Left kidney (tissue), 1 donor: ENCODE measurements at regions not wholly inside any gene's neighbourhood (a gene's known extent, or its start where the extent isn't known, plus 50 kb on each side); places are given as distances from the start of the nearest gene placed in this dataset.

Source experiments
- DNase-seq: peaks from one replicate; pipeline ENCODE4 v3.0.0-alpha.2; 2013

DNA sequence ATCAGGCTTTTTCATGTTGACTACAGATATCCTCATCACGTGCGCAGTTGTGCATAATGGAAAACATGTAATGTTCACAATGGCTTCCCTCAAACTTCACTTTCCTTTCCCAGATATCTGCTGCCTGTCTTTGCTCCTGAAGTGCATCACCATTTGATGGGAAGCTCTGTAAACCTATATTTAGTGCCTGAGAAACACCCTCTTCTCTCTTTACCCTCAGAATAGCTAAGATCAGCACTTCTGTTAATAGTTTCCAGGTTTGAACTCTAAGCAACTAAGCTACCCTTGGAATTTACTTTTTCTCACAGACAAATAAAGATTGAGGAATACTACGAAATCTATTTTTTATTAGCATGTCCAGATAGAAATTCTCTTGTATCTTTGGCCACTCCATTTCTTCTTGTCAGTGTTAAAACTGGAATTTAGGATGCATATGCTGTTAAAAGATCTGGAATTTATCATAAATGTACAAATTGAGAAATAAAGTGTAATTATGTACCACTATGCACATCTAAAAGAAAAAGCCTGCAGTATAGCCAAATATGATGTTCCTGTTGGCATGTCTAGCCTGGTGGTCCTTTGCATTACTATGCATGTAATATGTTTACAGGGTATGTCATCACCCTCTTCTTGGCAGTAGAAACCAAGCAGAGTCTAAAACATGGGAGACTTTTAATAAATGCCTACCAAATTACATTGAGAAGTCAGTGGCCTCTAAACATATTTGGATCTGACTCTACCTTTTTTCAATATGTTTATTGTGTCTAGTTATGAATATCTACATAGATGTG lies 278.7 kb downstream of the FIGN start:
- no peak for DNase-seq

DNA sequence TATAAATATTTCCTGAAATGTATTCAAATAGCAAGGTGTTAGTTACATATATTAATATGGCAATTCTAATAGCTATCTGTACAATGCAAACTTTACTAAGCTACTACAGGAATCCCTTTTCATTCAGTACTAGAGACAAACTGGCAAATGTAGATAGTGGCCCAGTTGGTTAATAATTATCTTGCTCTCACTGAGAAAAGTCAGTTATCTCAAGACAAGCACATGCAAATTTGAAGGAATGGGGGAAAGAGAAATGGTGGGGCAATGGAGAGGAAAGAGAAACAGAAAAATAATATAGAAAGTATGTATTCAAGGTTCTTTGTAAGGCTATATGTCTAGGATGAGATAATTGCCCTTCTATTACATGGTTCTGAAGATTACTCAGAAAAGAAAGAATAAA lies 280.0 kb downstream of the FIGN start:
- no peak for DNase-seq

DNA sequence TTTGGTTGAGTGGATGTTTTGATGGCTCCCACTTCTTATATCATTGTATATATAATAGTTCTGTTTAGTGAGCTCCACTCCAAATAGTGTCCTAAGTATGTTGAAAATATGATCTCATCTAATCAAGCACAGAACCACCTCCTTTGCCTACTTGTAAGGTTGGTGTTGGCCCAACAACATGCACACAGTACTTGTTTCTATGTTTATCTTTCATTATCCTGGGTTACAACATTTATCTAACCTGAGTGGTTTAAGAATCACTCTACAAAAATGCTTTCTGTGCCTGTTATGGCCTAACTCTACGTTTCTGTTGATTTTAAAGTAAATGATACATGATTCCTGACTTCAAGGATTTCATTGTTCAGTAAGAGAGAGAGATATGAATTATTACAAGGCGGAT lies 281.9 kb downstream of the FIGN start:
- no peak for DNase-seq

DNA sequence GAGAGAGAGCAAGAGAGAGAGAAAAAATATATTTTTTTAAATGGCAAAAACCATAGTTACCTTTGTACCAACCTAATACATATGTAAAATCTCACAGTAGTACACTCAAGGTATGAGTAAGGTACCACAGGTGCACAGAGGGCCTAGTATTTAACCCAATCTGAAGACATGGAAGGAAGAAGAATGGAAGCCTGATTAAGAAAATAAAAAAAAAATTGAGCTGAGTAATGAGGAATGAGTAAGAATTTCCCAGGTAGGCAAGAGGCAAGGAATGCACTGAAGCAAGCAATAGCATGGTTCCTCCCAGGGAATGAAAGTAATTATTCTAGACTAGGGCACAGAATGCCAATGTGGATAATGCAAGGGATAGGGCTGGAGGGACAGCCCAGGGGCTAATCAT lies 294.2 kb downstream of the FIGN start:
- DNase-seq: no peak

DNA sequence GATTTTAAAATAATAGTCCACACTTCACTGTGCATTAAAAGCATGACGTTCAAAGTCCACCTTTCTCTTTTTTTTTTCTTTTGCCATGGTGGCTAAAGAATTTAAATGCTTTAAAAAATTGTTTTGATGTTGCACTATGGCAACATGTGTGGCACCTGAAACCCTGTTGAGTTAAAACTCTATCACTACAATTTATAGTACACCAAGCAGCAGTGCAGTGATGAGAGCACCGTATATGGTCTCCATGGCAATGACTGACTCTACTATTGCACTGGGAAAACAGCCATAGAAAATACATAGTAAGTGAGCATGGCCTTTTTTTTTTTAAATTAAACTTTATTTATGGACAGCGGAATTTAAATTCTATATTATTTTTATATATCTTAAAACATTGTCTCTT lies 298.8 kb downstream of the FIGN start:
- DNase-seq: no peak

DNA sequence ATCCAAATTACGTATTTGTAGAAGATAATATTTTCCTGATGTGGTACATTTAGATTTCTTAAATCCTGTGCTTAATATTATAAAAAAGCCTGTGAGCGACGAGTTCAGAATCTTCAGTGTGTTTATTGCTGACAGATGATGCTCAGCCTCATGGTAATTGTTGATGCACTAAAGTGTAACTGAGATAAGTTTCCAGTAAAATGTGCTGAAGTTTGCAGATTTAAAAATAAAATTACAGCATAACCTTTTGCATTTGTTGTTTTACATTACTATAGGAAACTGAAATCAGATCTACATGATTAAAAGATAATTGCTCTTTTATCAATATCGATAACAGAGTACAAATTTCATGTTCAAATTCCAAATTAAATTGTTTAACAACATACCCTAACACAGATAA lies 307.6 kb downstream of the FIGN start:
- DNase-seq: no peak

DNA sequence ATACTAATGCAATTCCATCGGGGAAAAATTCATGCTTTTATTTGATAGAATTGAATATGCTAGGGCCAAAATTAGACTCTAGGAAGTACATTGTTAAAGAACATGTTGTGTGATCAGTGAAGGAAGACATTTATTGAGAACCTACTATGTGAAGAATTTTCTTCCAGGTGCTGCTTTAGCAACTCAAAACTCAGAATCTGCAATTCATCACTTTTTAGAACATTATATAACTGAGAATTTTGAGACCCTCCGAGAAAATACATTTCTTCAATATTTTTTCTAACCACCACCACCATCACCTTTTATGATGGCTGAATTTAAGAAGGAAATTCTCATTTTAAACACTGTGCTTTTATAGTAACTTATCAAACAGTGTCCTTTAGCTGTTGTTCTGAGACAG lies 315.2 kb downstream of the FIGN start:
- DNase-seq: no peak

DNA sequence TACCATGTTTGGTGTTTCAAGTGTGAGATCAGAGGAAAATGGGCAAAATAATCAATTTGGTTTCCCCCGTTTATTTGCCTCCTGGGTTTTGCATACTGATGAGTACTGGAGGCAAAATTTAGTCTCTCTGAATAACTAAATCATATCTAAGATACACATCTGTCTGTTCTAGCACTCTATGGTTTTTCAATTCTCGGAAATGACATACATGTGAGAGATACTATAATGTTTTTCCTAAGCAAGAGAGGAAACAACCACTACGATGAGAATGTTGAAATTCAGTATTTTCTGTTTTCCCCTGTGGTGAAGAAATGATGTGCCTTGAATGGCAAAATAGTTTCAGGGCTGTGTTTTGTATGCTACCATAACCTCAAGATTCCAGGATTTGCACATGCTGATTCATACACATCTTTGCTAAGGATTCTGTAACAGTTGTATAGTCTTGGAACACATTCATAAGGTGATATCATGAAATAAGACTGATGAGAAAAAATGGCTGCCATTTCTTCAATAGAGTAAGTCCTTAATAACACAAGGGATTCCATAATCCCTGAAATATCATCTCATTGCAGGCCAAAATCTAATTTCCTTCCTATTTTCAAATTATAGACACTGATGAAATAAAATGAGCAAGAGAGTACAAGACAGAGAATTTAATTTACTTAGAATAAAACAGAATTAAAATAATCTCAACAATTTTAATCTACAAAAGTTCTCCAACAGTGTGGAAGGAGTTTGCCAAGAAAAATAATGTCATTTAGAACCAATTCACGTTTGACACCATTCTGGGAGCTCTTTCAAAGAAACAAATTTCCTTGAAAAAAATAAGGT lies 316.6 kb downstream of the FIGN start:
- DNase-seq: no peak

DNA sequence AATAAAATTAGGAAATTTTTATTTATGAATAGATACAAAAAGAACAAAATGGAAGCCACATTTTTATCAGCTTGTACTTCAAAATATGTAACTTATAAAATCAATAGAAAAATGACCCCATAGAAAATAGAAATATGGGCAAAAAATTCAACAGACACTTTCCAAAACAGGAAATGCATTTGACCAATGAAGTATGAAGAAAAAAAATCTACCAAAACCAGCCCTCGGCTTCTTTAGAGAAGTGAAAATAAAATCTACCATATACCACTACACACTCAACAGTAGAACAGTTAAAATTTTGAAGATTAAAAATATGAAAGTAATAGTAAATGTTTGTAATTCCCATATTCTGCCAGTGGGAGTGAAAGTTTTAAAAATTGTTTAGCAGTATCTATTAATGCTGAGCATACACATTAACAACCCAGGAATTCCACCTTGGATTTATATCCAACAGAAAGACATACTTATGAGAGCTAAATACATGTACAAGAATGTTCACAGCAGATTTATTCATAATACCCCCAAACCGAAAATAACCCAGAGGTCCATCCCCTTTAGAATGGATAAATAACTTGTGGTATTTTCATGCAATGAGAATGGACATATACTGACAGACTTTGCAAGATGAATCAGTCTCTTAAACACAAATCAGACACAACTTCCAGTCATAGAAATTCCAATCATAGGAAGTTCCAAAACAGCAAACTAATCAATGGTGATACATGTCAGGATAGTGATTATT lies 318.0 kb downstream of the FIGN start:
- no peak for DNase-seq

DNA sequence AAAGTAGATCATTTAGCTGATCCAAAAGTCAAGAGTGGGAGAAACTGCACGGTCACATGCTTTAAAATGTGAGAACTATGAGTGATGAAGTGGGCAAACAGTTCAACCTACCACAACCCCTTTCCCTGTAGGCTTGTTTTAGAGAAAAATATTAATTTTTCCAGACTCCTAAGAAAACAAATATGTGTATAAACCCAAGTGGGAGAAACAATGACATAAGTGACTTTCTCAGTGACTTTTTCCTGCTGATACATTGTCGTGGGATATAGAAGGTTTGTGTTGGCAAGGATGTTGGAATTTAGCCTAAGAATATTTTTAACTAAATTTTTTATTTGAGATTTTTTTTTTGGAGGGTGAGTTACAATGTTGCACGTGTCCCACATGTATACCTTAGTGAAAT lies 321.7 kb downstream of the FIGN start:
- DNase-seq: no peak

DNA sequence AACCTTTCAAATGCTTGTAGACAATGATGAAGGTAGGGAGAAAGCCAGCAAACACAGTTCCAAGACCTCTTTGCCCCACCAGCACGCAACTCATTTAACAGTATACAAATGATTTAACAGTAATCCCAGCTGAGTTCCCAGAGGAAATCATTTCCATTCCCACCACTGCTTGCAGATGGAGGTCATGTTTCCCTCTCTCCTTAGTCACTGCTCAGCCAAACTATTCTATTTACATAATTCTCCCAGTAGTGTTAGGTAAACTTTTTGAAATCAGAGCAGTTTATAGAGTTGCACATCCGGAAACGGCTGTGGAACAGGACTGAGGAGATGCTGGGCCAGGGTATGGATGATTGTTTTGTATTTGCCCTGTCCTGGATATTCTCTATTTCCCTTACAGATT lies 328.5 kb downstream of the FIGN start:
- no peak for DNase-seq

DNA sequence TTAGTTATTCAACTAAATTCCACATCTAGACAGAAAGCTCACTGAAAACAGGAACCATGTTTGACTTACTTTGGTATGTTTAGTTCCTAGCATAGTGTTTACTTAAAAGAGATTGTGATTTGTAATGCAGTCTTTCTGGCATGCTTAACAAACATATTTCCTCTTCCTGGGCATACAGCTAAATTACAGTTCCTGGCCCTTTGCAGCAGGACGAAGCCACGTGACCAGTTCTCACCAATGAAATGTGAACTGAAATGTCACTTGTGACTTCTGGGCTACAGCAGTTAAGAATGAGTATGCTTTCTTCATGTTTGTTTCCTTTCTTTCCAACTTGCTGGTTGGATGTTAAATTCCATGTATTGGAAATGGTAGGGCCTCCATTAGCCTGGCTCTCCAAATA lies 330.5 kb downstream of the FIGN start:
- DNase-seq: no peak

DNA sequence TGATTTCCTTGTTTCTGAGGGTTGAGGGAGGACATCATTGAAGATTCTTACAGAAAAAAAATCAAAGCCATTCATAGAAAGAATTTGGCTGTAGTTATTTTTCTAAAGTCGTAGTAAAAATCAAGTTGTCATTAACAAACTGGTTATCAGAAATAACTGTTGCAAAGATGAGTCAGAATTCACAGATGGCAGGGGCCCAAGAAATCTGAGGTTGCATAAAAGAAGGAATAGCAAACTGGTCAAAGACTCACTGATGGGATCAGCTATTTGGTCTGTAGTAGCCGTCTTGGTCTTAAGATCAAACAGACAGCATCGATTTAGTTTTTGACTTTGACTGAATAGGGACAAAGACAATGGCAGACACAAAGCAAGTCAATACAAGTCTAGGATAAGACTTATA lies 334.3 kb downstream of the FIGN start:
- DNase-seq: no peak

DNA sequence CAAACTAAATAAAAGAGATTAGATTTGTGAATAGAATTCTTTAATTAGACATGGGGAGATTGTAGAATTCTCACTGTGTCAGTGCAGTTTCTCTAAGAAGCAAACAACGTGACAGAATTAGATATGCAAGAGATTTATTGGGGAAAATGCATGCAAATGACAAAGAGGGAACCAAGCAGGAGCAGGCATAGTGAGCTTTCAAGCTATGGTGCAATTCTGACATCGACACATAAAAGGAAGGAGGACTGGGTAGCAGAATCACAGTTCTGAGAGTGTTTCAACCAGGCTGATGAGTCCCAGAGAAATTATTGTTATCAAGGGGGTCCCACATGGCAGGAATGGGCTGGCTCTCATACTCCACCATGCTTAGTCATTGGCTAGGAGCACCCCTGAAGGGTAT lies 338.4 kb downstream of the FIGN start:
- DNase-seq: no peak

DNA sequence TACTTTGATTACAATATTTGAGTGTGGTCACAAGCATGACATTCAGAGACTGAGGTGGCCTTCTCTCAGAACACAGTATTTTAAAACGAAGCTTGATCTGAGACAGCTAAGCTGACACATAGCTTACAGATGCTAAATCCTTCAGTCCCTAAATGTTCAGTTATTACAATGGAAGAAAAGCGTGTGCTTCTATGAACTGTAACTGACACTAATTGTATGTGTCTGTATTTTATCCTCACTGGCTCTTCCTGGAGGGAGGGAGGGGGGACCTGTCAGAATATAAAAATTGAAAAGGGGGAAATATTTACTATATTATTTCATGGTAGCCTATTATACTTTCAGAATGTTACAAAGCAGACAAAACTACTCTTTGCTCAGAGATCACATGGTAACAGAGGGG lies 340.2 kb downstream of the FIGN start:
- no peak for DNase-seq

DNA sequence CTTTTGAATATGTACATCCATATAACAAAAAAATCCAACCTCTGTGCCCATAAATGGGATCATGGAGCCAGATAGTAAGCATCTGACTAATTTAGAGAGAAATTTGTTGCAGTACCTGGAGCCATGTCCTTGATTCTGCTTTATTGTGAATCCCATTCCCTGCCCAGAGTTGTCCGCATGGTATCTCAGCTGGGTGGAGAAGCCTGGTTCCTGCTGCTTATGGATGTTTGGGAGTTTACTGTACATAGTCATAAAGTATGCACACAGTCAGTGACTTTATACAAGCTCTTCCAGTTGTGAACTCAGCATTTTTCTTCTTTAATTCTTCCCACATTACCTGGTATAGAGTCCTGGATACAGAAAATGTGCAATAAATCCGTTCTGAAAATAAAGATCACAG lies 346.0 kb downstream of the FIGN start:
- DNase-seq: no peak

DNA sequence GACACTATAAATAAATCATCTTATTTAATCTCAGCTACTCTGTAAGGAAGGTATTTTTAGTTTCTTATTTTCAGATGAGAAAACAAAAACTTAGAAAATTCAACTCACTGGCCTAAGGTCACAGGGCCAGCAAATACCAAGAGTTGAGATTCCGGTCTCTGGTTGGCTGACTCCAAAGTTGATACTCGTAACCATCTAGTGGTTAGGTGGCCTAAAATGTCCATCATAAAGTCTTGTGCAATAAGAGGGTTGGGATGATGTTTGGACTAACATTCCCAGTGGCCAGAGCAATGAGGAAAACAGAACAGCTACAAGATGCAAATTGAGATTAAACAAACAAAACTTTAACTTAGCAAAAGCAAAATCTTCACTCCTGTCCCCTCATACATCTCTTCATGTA lies 360.3 kb downstream of the FIGN start:
- no peak for DNase-seq

DNA sequence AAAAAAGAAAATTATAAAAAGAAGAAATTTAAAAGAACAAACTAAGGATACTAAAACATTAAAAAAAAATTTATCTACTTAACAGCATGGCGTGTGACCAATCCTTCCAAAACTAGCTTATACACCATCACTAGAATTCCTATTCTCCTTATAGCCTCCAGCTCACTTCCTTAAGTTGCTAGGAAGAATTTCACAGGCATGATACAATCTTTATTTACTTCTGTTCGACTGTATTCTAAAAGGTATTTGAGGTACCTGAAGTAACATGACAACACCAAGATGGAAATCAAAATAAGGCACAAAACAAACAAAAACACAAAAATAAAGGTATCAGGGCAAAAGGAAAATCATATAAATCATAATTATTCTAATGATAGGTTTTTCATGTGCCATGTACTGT lies 360.7 kb downstream of the FIGN start:
- DNase-seq: no peak

DNA sequence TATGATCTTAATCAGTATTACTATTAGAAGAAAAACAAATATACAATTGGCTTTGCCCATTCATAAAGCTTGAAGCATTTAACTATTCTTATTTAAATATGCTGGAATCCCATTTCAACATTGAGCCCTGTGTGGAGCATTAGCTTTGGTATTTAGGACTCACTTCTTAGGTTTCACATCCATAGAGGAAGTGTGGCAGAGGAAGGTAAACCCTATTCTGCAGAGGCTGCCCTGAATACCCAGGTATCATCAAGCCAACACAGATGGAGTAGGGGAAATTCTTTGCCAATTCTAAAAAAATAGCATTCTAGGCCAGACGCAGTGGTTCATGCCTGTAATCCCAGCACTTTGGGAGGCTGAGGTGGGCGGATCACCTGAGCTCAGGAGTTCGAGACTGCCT lies 361.5 kb downstream of the FIGN start:
- DNase-seq: no peak

DNA sequence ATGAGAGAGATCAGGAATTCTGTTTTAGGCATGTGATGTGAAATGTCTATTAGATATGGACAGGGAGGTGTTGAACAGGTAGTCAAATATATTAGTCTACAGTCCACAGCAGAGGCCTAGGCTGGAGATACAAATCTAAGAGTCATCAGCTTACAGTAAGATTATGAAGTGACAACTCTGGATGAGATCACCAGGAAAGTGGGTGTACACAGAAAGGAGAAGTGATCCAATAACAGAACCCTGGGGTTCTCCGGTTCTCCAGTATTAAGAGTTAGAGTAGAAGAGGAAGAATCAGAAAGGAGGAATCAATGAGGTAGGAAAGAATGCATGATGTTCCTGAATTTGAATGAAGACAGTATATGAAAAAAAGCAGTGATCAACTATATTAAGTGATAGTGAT lies 362.3 kb downstream of the FIGN start:
- DNase-seq: no peak

DNA sequence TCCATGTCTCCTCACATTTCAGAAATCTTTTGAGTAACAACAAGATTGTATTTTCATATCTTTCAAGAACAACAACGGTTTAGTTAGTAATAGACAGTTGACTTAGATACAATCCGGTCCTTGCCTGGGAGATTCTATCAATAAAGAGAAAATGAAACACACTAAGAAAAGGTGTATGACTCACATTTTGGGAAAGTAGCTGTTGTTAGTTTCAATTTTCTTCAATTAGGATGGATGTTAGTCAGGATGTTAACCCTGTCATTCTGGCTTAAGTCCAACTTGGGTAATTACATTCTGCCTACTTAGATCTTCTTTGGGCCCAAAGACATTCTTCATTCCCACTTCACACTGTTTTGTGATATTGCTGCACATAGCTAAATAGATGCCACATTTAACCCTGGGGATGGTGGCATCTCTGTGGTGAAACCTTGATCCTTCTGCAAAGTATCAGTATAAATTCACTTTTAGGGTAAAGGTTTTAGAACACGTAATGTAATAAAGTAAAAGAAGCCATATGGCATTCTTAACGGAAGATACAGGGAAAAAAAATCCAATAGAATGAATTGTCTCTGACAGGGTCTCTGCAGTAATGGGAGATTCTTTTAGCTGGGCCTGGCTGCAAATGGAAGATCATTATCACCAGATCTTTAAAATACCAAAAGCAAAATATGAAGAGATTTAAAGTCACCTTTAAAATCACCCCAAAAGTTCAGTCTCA lies 365.5 kb downstream of the FIGN start:
- DNase-seq: no peak

DNA sequence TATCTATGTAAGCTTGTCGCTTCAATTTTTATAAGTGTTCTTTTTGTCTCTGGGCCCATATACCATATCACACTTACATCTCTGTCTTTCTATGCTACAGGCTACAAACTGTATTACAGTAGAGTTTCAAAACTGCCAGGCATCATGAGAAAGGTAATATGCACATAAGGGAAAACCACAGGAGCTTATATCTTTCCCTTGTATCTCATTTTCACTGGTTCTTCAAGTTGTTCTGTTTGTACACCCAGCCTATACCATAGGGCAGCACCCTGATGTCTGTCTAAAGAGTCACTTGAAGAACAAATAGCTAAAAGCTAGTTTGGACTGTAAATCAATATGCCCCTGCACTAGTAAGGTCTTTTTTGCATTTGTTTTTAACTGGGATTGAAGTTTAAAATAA lies 366.7 kb downstream of the FIGN start:
- DNase-seq: no peak
